Nephron (organoid): ENCODE measurements at regions not wholly inside any gene's neighbourhood (a gene's known extent, or its start where the extent isn't known, plus 50 kb on each side); places are given as distances from the start of the nearest gene placed in this dataset.

Experiments used
- H3K27ac Mint-ChIP-seq, 3 experiments: 2 replicates each; pipeline ENCODE4 v1.8.0; 2020; ENCODE audit warnings: mixed read lengths in 3 of 3, mild to moderate bottlenecking in 2 of 3, moderate library complexity in 1 of 3
- H3K27me3 Mint-ChIP-seq: 2 replicates; pipeline ENCODE4 v1.8.0; 2021; ENCODE audit warnings: low read depth, mild to moderate bottlenecking, moderate library complexity, mixed read lengths
- H3K36me3 Mint-ChIP-seq: 2 replicates; pipeline ENCODE4 v1.8.0; 2020; ENCODE audit warnings: low read depth, mixed read lengths
- H3K4me1 Mint-ChIP-seq: 2 replicates; pipeline ENCODE4 v1.8.0; 2020; ENCODE audit warnings: mixed read lengths
- H3K4me3 Mint-ChIP-seq, 3 experiments: 2 replicates each; pipeline ENCODE4 v1.8.0; 2020; ENCODE audit warnings: mild to moderate bottlenecking in 3 of 3, mixed read lengths in 3 of 3, moderate library complexity in 2 of 3
- H3K9me3 Mint-ChIP-seq: 2 replicates; pipeline ENCODE4 v1.8.0; 2020; ENCODE audit warnings: mixed read lengths
- CTCF ChIP-seq, 3 experiments: fragments of 200-600 bp; sonication (generic); IDR thresholded peaks; one replicate each; pipeline ENCODE4 v1.5.0; 2021; ENCODE audit warnings: antibody characterized with exemption in 3 of 3; ENCODE audit not compliant: unreplicated experiment in 3 of 3

DNA sequence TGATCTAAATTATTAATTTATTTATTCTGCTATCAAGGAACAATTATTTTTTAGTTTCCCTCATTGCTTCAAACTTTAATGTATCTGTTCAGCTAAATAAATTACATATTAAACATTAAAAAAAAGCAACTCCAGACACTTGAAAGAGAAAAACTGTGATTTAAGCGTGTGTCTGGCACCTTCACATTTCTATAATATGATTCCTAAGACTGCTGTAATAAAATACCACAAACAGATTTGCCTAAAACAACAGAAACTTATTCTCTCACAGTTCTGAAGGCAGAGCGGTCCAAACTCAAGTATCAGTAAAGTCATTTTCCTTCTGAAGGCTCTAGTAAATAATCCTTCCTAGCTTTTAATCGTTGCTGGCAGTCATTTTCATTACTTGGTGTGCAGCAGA, 580.4 kb upstream of the KCND2 start:
- no peaks in the 10 kb centered on the region for H3K27me3 Mint-ChIP-seq
- H3K4me3 Mint-ChIP-seq = no peak overlapping the region
- no peak overlapping the region for H3K27ac Mint-ChIP-seq
- H3K4me1 Mint-ChIP-seq = no peaks in the 10 kb centered on the region
- peaks cover 8% of the 10 kb centered on the region for H3K9me3 Mint-ChIP-seq
- no peaks in the 10 kb centered on the region for H3K36me3 Mint-ChIP-seq
- TF ChIP-seq CTCF (IDR thresholded peaks at IDR 0.05; ENCODE audit: unreplicated experiment in 3 of 3) = no peak

GRCh38 chr7:119694506-119694905, 578.5 kb upstream of the KCND2 start:
- no peaks in the 10 kb centered on the region for H3K4me1 Mint-ChIP-seq
- H3K36me3 Mint-ChIP-seq = no peaks in the 10 kb centered on the region
- H3K9me3 Mint-ChIP-seq = peaks cover 8% of the 10 kb centered on the region
- H3K27ac Mint-ChIP-seq = no peak overlapping the region
- no peak for TF ChIP-seq CTCF (IDR thresholded peaks at IDR 0.05; ENCODE audit: unreplicated experiment in 3 of 3)
- H3K4me3 Mint-ChIP-seq = no peak overlapping the region
- no peaks in the 10 kb centered on the region for H3K27me3 Mint-ChIP-seq

DNA sequence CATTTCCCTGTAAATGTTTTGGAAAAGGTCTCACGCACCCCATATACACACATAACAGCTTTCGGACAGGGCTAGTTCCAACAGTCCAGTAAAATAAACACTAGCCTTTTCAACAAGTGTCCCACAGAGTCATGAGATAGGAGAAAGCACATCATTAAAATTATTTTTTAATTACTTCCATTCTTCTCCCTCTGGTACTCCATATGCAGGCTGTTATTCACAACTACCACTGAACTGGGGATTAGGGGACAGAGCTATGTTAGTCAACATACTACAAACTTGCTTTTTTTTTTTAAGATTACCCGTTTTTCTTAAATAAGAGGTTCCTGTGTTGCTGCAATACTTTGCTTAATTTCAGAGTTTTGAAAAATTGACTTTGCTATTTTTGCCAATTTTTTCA, 576.6 kb upstream of the KCND2 start:
- Mint-ChIP-seq H3K9me3 (peaks cover 8% of the 10 kb centered on the region), H3K27me3 (no peaks in the 10 kb centered on the region), H3K27ac (no peak overlapping the region), H3K4me3 (no peak overlapping the region), H3K36me3 (no peaks in the 10 kb centered on the region), H3K4me1 (no peaks in the 10 kb centered on the region)
- no peak for TF ChIP-seq CTCF (IDR thresholded peaks at IDR 0.05; ENCODE audit: unreplicated experiment in 3 of 3)

DNA sequence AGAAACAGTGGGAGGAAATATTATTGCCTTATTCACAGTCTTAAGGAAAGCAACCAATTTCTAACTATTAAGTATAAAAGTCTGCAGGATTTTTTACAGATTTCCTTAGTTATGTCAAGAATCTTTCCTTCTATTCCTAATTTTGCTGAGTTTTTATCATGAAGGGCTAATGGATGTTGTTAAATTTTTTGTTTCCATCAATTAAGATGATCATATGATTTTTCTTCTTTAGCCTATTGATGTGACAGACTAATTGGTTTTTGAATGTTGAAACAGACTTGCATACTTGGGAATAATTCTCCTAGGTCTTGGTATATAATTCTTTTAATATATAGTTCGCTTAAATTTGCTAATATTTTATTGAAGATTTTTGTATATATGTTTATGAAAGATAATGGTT, 569.1 kb upstream of the KCND2 start:
- no peaks in the 10 kb centered on the region for H3K36me3 Mint-ChIP-seq

DNA sequence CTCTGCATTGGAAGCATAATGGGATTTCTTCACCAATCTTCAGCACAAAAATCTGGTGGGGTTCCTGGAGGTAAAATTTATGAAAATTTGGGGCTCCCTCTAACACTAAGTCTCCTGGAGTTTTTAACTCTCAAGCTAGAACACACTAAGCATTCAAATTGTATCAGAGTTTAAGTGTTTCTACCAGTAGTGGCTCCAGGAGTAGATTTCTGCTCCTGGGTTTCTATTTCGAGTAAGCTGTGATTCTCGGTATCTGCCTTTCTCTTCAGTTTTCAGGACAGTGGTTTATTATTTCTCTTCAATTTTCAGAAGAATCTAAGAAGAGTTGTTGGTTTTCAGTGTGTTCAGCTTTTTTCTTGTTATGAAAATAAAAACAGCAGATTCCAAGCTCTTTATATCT, 566.4 kb upstream of the KCND2 start:
- TF ChIP-seq CTCF (IDR thresholded peaks at IDR 0.05; ENCODE audit: unreplicated experiment in 3 of 3) = no peak
- H3K36me3 Mint-ChIP-seq = no peaks in the 10 kb centered on the region
- peaks cover 3% of the 10 kb centered on the region for H3K9me3 Mint-ChIP-seq
- no peak overlapping the region for H3K4me3 Mint-ChIP-seq
- H3K27ac Mint-ChIP-seq = no peak overlapping the region
- H3K27me3 Mint-ChIP-seq = no peaks in the 10 kb centered on the region
- no peaks in the 10 kb centered on the region for H3K4me1 Mint-ChIP-seq

More for the DNA sequence above, 569.1 kb upstream of the KCND2 start:
- Mint-ChIP-seq H3K4me3 (no peak overlapping the region), H3K27ac (no peak overlapping the region), H3K27me3 (no peaks in the 10 kb centered on the region), H3K9me3 (peaks cover 3% of the 10 kb centered on the region), H3K4me1 (no peaks in the 10 kb centered on the region)
- no peak for TF ChIP-seq CTCF (IDR thresholded peaks at IDR 0.05; ENCODE audit: unreplicated experiment in 3 of 3)

DNA sequence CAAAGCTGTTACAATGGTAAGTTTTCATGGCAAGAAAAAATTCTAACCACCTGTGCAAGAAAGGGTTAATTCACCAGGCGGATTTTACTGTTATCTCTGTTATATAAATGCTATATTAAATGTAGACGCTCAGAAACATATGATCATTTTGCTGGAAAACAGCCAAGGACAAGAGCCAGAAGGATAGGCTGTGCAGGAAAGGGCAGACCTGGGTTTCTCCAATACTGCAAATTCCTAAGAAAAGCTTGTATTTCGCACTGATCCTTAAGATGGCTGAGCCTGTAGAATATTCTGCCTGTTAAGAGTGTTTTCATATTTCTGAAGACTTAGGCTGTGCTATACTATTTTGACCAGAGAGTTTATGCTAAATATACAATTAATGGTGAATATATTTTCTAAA, 564.1 kb upstream of the KCND2 start:
- Mint-ChIP-seq H3K4me1 (no peaks in the 10 kb centered on the region), H3K27me3 (no peaks in the 10 kb centered on the region), H3K9me3 (no peaks in the 10 kb centered on the region), H3K27ac (no peak overlapping the region), H3K36me3 (no peaks in the 10 kb centered on the region), H3K4me3 (no peak overlapping the region)
- no peak for TF ChIP-seq CTCF (IDR thresholded peaks at IDR 0.05; ENCODE audit: unreplicated experiment in 3 of 3)
